GM12878 (cell line): ENCODE measurements at regions not wholly inside any gene's neighbourhood (a gene's known extent, or its start where the extent isn't known, plus 50 kb on each side); places are given as distances from the start of the nearest gene placed in this dataset.

ENCODE experiments used
- ATAC-seq: fragments of 200-7000 bp; cut with Tn5 transposase; 3 replicates; pipeline ENCODE4 v1.9.1; 2020; ENCODE audit warnings: mild to moderate bottlenecking, moderate library complexity
- BruUV-seq: library from RNA; stranded (reverse); fragments of 400-500 nt; replicated peaks from 2 replicates; lab custom pipeline; 2021; lab: Mats Ljungman, UMichigan
- CTCF ChIA-PET: fragments of 300-600 bp; sonication (Branson Sonifier 250); formaldehyde crosslinking; extraction: SDS; loops from one replicate; lab custom pipeline; 2021; ENCODE audit warnings: inconsistent platforms; lab: Yijun Ruan, JAX
- POLR2A ChIA-PET: fragments of 350-600 bp; formaldehyde crosslinking; extraction: SDS; loops from one replicate; lab custom pipeline; 2021; ENCODE audit warnings: inconsistent platforms; lab: Charles Lee
- RAD21 ChIA-PET: fragments of 300-600 bp; sonication (Branson Sonifier 250); formaldehyde crosslinking; loops from one replicate; lab custom pipeline; 2023; ENCODE audit warnings: antibody characterized with exemption; ENCODE audit not compliant: unreplicated experiment; lab: Charles Lee
- SMC1A ChIA-PET: fragments of 300-600 bp; sonication (Branson Sonifier 250); formaldehyde crosslinking; loops from one replicate; lab custom pipeline; 2023; ENCODE audit not compliant: unreplicated experiment, uncharacterized antibody; lab: Charles Lee
- DNase-seq: peaks from one replicate; pipeline ENCODE4 v3.0.0-alpha.2; 2011; ENCODE audit warnings: low read depth, low spot score
- FAIRE-seq: peaks from 3 replicates; lab custom pipeline; 2011; peaks lifted over from hg19 to GRCh38; lab: Jason Lieb, UNC
- H2AFZ ChIP-seq: 2 replicates; pipeline ENCODE4 v1.6.0; 2011; ENCODE audit warnings: low read depth, low read length, control low read depth; ENCODE audit not compliant: control insufficient read depth
- H3K27ac ChIP-seq: 2 replicates; pipeline ENCODE4 v1.5.1; 2011; ENCODE audit warnings: control low read depth; ENCODE audit not compliant: control insufficient read depth, insufficient read depth
- H3K27me3 ChIP-seq, 2 experiments: replicated peaks in 1 of 2; 2 replicates each; pipeline versions ENCODE4 v1.6.0 to v1.6.1; 2011; ENCODE audit warnings: low read length in 1 of 2; ENCODE audit not compliant: control insufficient read depth in 2 of 2, insufficient read depth in 2 of 2
- H3K36me3 ChIP-seq, 2 experiments: 2 replicates each; pipeline ENCODE4 v1.5.1; 2011; ENCODE audit warnings: low read length in 1 of 2; ENCODE audit not compliant: control insufficient read depth in 2 of 2, insufficient read depth in 2 of 2
- H3K4me1 ChIP-seq: 2 replicates; pipeline ENCODE4 v1.6.1; 2011; ENCODE audit warnings: mild to moderate bottlenecking, low read length, moderate library complexity, mixed read lengths; ENCODE audit not compliant: control insufficient read depth, insufficient read depth
- H3K4me2 ChIP-seq: 2 replicates; pipeline ENCODE4 v1.6.0; 2011; ENCODE audit warnings: control low read depth; ENCODE audit not compliant: control insufficient read depth, insufficient read depth
- H3K4me3 ChIP-seq: fragments of 200-600 bp; sonication (generic); 2 replicates; pipeline ENCODE4 v1.5.1; 2016
- H3K79me2 ChIP-seq: 2 replicates; pipeline ENCODE4 v1.6.0; 2011; ENCODE audit warnings: low read length; ENCODE audit not compliant: control insufficient read depth, insufficient read depth
- H3K9ac ChIP-seq: 2 replicates; pipeline ENCODE4 v1.8.0; 2011; ENCODE audit warnings: low read length, control low read depth, mixed read lengths; ENCODE audit not compliant: control insufficient read depth, insufficient read depth
- H3K9me3 ChIP-seq: replicated peaks from 3 replicates; pipeline ENCODE4 v1.5.1; 2011; ENCODE audit warnings: mild to moderate bottlenecking, low read length; ENCODE audit not compliant: control insufficient read depth, insufficient read depth
- H4K20me1 ChIP-seq: 2 replicates; pipeline ENCODE4 v1.6.0; 2011; ENCODE audit not compliant: control insufficient read depth, insufficient read depth
- BHLHE40 ChIP-seq, 2 experiments: fragments of 450-650 bp in 1 of 2; IDR thresholded peaks; 2 replicates each; pipeline ENCODE4 v1.6.1; 2011 to 2017; ENCODE audit warnings: low read depth in 2 of 2, borderline replicate concordance in 1 of 2, improper control_type of control experiment in 1 of 2, low read length in 1 of 2, mild to moderate bottlenecking in 1 of 2
- CBX3 ChIP-seq: fragments of 200-600 bp; sonication (generic); IDR thresholded peaks from 2 replicates; pipeline ENCODE4 v1.6.1; 2016; ENCODE audit warnings: low read depth, borderline replicate concordance
- ETV6 ChIP-seq, 2 experiments: fragments of 450-650 bp in 1 of 2; IDR thresholded peaks in 1 of 2; conservative IDR thresholded peaks in 1 of 2; 2 replicates each; pipeline ENCODE4 v1.6.1; 2014; ENCODE audit warnings: antibody characterized with exemption in 1 of 2, borderline replicate concordance in 1 of 2, low read depth in 1 of 2, mild to moderate bottlenecking in 1 of 2, moderate library complexity in 1 of 2
- HDGF ChIP-seq: fragments of 450-650 bp; IDR thresholded peaks from 2 replicates; pipeline ENCODE4 v1.6.1; 2016; ENCODE audit warnings: antibody characterized with exemption
- JUNB ChIP-seq: IDR thresholded peaks from 2 replicates; pipeline ENCODE4 v1.6.1; 2016; ENCODE audit warnings: antibody characterized with exemption, mild to moderate bottlenecking
- MTA2 ChIP-seq: fragments of 450-650 bp; IDR thresholded peaks from 2 replicates; pipeline ENCODE4 v1.6.1; 2016; ENCODE audit warnings: low read depth, mild to moderate bottlenecking, moderate library complexity
- NKRF ChIP-seq: fragments of 450-650 bp; conservative IDR thresholded peaks from 2 replicates; pipeline ENCODE4 v1.6.1; 2017; ENCODE audit warnings: mild to moderate bottlenecking, moderate library complexity
- PML ChIP-seq: IDR thresholded peaks from 2 replicates; pipeline ENCODE4 v1.6.1; 2012; ENCODE audit warnings: low read length, inconsistent platforms
- PRDM15 ChIP-seq: fragments of 450-650 bp; formaldehyde crosslinking; IDR thresholded peaks from 2 replicates; pipeline ENCODE4 v1.4.0; 2020; ENCODE audit warnings: mild to moderate bottlenecking, moderate library complexity
- RELA ChIP-seq: fragments of 450-650 bp; IDR thresholded peaks from 2 replicates; pipeline ENCODE4 v1.8.0; 2014; ENCODE audit warnings: borderline replicate concordance; ENCODE audit not compliant: partially characterized antibody
- RFX5 ChIP-seq: IDR thresholded peaks from 2 replicates; pipeline ENCODE4 v1.6.1; 2011; ENCODE audit warnings: low read depth, low read length, improper control_type of control experiment
- SMAD5 ChIP-seq: IDR thresholded peaks from 2 replicates; pipeline ENCODE4 v1.6.1; 2016; ENCODE audit warnings: antibody characterized with exemption, low read depth
- SMC3 ChIP-seq: IDR thresholded peaks from 2 replicates; pipeline ENCODE4 v1.6.1; 2011; ENCODE audit warnings: low read length, improper control_type of control experiment, borderline replicate concordance
- STAT1 ChIP-seq: fragments of 450-650 bp; conservative IDR thresholded peaks from 2 replicates; pipeline ENCODE4 v1.6.1; 2014; ENCODE audit warnings: antibody characterized with exemption, mild to moderate bottlenecking
- WGBS: methylation state at CpG from one replicate; pipeline ENCODE4 v1.1.6; 2016; ENCODE audit warnings: low lambda C conversion rate; ENCODE audit not compliant: insufficient replicate concordance, insufficient coverage; ENCODE audit errors: missing lambda C conversion rate; 5-methylcytosine and 5-hydroxymethylcytosine counted together
- in situ Hi-C: fragments of 300-500 bp; cut with MboI; formaldehyde crosslinking; loops from 9 replicates; pipeline ENCODE4 v1.14.3; 2018; ENCODE audit warnings: mixed read lengths
- intact Hi-C: fragments of 100-400 bp; cut with micrococcal nuclease; formaldehyde crosslinking; loops from one replicate; pipeline ENCODE4 v1.14.2; 2022; ENCODE audit not compliant: unreplicated experiment
- TF ChIP-seq, protein P1 (sequence below): fragments of 450-650 bp; IDR thresholded peaks from 2 replicates; pipeline ENCODE4 v1.6.1; 2017; ENCODE audit warnings: mild to moderate bottlenecking, low read depth, inconsistent platforms; ENCODE audit not compliant: poor library complexity, severe bottlenecking

DNA sequence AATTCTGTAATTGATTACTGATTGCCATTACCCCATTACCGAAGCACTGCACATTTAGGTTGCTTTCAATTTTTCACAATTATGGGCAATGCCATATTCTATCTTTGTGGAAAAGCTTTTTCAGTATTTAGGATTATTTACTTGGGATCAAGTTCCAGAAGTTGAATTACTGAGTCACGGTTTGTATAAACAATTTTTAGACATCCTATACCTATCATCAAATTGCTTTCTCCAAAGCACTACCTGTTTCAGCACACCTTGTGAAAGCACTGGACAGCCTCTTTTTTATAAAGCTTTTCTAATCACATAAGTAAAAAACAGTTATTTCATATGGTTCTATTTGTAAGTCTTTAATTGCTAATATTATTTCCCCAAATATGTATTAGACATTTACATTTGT, 221.5 kb upstream of the CAND1 start (continued):
- TF ChIP-seq MTA2, result no peak
- no peak for TF ChIP-seq HDGF
- no peak for TF ChIP-seq SMC3
- TF ChIP-seq JUNB, result no peak
- TF ChIP-seq BHLHE40 (IDR thresholded peaks at IDR 0.05; ENCODE audit: borderline replicate concordance in 1 of 2, low read depth in 2 of 2, low read length in 1 of 2), result no peak
- no peak for TF ChIP-seq RELA
- no peak for TF ChIP-seq ETV6 (conservative IDR thresholded peaks at IDR 0.05 in 1 of 2, IDR thresholded peaks at IDR 0.05 in 1 of 2; ENCODE audit: borderline replicate concordance in 1 of 2, low read depth in 1 of 2)

GRCh38 chr12:67048371-67048770, 220.8 kb upstream of the CAND1 start:
- FAIRE-seq (no peak), DNase-seq (no peak), ATAC-seq (no peak)
- no peak overlapping the region for H3K27ac ChIP-seq
- no peaks in the 10 kb centered on the region for H3K79me2 ChIP-seq
- H3K4me2 ChIP-seq, result no peak overlapping the region
- no peaks in the 10 kb centered on the region for H3K36me3 ChIP-seq
- ChIA-PET SMC1A (no interaction called here), CTCF (no interaction called here), POLR2A (no interaction called here), RAD21 (no interaction called here)
- no peak overlapping the region for H3K9ac ChIP-seq
- no peaks in the 10 kb centered on the region for H3K9me3 ChIP-seq
- H3K4me1 ChIP-seq, result no peaks in the 10 kb centered on the region
- intact Hi-C loops, result no loop called here
- H2AFZ ChIP-seq, result no peak overlapping the region
- no TSS peak for BruUV-seq
- H3K27me3 ChIP-seq, result no peaks in the 10 kb centered on the region
- in situ Hi-C loops, result no loop called here
- 35% methylated on average over 5 of the region's 5 CpGs for WGBS
- H3K4me3 ChIP-seq, result no peak overlapping the region
- H4K20me1 ChIP-seq, result no peaks in the 10 kb centered on the region
- TF ChIP-seq, protein P1, sequence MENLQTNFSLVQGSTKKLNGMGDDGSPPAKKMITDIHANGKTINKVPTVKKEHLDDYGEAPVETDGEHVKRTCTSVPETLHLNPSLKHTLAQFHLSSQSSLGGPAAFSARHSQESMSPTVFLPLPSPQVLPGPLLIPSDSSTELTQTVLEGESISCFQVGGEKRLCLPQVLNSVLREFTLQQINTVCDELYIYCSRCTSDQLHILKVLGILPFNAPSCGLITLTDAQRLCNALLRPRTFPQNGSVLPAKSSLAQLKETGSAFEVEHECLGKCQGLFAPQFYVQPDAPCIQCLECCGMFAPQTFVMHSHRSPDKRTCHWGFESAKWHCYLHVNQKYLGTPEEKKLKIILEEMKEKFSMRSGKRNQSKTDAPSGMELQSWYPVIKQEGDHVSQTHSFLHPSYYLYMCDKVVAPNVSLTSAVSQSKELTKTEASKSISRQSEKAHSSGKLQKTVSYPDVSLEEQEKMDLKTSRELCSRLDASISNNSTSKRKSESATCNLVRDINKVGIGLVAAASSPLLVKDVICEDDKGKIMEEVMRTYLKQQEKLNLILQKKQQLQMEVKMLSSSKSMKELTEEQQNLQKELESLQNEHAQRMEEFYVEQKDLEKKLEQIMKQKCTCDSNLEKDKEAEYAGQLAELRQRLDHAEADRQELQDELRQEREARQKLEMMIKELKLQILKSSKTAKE, result no peak
- TF ChIP-seq PML (no peak), SMC3 (no peak), RELA (no peak), NKRF (no peak), RFX5 (no peak), CBX3 (no peak), STAT1 (no peak), SMAD5 (no peak), PRDM15 (no peak)
